GM19463 (cell line): ENCODE measurements at regions not wholly inside any gene's neighbourhood (a gene's known extent, or its start where the extent isn't known, plus 50 kb on each side); places are given as distances from the start of the nearest gene placed in this dataset.
A peak's percentile ranks its signal among the peaks of the same experiment; 100 is the strongest.

ENCODE experiments used
- ATAC-seq: cut with Tn5 transposase; IDR thresholded peaks from one replicate; pipeline ENCODE4 v1.9.1; 2021; ENCODE audit warnings: mild to moderate bottlenecking, moderate library complexity; ENCODE audit not compliant: unreplicated experiment

GRCh38 chr10:58969576-58969975 is 206.9 kb upstream of the PHYHIPL start:
- ATAC-seq, result no peak

DNA sequence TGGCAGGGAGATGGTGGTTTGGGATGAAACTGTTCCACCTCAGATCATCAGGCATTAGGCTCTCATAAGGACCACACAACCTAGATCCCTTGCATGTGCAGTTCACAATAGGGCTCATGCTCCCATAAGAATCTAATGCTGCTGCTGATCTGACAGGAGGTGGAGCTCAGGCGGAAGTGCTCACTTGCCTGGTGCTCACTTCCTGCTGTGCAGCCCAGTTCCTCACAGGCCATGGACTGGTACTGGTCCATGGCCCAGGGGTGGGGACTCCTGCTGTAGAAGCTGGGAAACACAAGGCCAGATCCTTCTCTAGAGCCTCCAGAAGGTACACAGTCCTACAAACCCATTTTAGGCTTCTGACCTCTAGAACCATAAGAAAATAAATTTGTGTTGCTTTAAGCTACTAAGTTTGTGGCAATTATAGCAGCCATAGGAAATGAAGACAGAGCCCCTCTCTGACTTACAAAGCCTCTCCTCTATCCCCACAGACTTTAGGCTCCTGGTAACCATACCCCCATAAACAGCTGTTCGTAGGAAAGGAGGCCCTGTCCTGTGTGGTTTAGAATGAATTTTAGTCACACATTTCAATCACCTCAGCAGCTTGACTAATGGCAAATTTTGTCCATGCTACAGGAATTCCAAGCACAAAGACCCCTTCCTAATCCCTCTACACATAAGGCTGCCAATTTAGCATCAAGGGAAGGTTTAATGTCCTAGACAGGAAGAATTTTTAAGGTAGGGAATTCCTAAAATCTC is 206.1 kb upstream of the PHYHIPL start:
- ATAC-seq, result no peak

DNA sequence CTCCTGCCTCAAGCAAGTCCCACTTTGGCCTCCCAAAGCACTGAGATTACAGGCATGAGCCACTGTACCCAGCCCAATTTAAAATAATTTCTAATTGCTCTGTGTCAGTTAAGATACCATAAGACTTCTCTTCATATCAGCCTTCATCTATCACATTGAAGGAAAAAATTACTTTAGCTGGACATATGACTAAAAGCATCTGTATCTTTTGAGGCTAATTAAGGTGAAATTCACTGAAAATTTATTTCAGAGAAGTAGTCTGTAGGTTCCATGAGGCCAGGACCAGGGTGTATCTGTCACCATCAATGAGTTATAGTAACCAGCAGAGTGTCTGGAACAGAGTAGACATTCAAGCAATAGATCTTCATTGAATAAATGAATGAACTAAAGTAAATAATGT is 205.2 kb upstream of the PHYHIPL start:
- ATAC-seq, result no peak

- ATAC-seq, result no peak
These were observed 204.5 kb upstream of the PHYHIPL start for GRCh38 chr10:58971796-58972491.

- no peak for ATAC-seq
These were observed 203.7 kb upstream of the PHYHIPL start for GRCh38 chr10:58972576-58973234.

DNA sequence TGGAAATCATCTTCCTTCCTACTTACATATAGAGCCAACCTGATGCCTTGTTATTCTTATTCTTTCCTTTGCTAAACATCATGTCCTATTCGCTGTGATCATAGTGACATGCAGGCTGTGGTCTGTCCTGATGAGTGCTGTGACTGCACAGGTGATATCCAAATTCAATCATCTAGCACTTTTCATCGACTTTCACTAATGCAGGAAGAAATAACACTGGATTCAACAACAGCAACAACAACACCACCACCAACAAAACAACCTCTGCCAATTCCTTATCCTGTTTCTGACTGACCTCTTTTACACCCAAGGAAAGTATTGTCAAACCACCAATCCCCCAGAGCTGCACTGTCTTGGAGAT is 203.2 kb upstream of the PHYHIPL start:
- ATAC-seq, result no peak

DNA sequence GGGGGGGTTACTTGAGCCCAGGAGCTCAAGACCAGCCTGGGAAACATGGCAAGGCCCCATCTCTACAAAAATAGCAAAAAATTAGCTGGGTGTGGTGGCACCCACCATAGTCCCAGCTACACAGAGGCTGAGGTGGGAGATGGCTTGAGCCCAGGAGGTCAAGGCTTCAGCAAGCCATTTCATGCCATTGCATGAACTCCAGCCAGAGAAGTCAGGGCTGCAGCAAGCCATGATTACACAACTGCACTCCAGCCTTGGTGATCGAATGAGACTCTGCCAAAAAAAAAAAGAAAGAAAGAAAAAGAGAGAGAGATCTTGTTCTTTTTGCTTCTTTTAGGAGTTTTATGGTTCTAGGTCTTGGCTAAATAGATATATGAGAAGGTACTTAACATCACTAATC is 200.2 kb upstream of the PHYHIPL start:
- no peak for ATAC-seq

DNA sequence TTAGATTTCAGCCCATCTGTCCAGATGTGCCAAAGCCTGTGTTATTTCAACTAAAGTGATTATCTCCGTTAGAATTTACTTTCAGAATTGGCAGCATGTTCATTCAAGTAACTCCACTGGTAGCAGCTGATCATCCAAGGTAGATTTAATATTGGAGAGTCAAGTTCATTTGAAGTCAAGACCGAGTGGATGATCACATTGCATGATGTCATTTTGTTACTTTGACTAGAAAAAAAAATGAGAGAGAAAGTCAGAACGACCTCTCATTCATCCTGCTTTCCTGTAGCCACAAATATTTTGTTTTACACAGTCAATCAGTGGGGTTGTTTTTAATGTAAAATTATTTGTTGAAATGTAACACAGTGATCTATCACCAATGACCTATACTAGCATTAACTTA is 196.7 kb upstream of the PHYHIPL start:
- no peak for ATAC-seq

DNA sequence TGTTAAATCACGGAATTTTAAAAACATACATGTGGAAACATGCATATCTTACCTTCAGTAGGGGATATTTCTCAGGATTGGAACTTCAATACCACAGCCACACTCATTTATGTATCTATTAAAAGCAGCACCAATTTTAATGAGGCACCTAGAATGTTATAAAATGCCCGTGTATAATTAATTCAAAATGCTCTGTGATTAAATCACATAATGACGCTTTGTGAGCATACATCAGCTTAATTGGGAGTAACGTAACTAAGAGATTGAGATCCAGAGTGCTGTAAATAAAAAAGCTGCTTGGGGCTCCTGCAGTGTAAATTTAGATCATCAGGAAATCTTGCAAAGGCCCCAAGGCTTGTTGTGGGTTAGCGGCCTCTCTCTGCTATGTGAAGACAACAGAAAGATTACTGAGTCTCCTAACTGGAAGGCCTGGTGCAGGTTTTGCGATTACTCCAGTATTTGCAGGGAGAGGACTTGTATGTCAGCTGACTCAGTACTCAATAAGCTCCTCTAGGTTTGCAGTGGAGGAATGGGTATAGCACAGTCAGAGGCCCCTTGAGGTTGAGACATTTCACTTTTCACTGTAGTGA is 195.5 kb upstream of the PHYHIPL start:
- ATAC-seq, result no peak

DNA sequence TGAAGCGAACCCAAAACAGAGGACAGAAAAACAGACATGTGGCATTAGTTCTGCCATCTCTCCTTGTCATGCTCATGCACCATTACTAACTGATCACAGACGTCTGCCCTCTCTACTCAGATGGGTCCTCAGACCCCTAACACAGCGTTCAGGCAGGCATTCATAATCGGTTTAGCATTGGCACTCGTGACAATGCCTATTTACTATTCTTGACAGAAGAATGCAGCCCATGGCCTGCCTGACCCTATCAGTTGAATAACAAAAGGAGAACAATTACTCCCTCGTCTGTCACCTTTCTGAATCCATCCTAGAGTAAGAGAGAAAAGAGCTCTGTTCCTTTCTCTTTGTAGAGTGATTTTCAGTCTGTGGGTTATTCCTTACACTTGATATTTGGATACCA is 194.6 kb upstream of the PHYHIPL start:
- ATAC-seq, result no peak

- ATAC-seq, result no peak
These were observed 193.8 kb upstream of the PHYHIPL start for GRCh38 chr10:58982470-58983239.

DNA sequence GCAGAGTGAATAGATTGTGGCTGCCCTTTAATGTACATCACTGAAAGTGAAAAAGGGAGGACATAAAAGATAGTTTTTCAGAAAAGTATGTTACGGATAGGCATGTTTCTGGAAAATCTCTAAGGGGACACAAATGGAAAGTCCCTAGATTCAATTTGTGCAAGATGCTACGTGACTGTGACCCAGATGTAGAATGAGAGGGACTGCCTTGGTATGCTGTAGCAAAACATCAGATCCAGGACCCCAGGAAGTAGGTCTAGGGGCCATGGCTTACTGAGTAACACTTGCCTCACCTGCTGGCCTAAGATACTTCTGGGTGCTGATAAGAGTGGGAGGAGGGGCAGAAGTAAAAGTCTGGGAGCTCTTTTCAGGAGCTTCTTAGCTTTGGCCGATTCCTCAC is 191.2 kb upstream of the PHYHIPL start:
- no peak for ATAC-seq

DNA sequence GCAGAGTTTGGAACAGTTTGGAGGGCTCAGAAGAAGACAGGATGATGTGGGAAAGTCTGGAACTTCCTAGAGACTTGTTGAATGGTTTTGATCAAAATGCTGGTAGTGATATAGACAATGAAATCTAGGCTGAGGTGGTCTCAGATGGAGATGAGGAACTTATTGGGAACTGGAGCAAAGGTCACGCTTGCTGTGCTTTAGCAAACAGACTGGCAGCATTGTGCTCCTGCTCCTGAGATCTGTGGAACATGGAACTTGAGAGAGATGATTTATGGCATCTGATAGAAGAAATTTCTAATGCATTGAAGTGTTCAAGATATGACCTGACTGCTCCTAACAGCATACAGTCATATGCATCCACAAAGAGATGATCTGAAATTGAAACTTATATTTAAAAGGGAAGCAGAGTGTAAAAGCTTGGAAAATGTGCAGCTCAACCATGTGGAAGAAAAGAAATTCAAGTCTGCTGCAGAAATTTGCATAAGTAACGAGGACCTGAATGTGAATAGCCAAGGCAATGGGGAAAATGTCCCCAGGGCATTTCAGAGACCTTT is 186.9 kb upstream of the PHYHIPL start:
- ATAC-seq, result no peak

GRCh38 chr10:58990693-58991092 is 185.8 kb upstream of the PHYHIPL start:
- ATAC-seq, result no peak

DNA sequence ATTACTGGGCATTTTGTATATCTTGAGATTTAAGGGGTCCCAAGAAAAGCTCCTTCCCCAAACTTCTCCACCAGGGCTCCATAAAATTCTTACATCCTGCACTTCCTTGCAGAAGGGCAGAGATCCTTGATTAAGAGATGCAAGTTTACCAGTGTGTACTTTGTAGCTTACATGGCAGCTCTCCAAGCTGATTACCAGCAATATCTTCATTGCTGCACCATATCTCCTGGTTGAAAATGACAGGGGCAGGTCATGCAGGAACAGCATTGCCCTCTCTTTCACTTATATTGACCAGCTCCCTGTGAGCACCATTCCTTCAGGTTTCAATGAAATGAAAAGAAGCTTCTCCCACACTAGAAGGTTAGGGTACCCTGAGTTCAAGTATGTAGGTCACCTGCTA is 184.6 kb upstream of the PHYHIPL start:
- no peak for ATAC-seq

- ATAC-seq, result no peak
These were observed 183.5 kb upstream of the PHYHIPL start for GRCh38 chr10:58992830-58993460.

GRCh38 chr10:58993480-58994221 is 182.8 kb upstream of the PHYHIPL start:
- peak; percentile 85 for ATAC-seq

GRCh38 chr10:58994226-58995057 is 182.0 kb upstream of the PHYHIPL start:
- no peak for ATAC-seq
